Thymus (tissue), 11 donors: ENCODE measurements at regions not wholly inside any gene's neighbourhood (a gene's known extent, or its start where the extent isn't known, plus 50 kb on each side); places are given as distances from the start of the nearest gene placed in this dataset.
A peak's percentile ranks its signal among the peaks of the same experiment; 100 is the strongest.
"Not testable (repeated sequence)": the region's sequence is repeated elsewhere in the genome, so short reads cannot be mapped to it uniquely, and the experiment has no call there.

Experiments used
- DNase-seq, 9 donors: peaks; one replicate each; pipeline ENCODE4 v3.0.0-alpha.2; 2013; ENCODE audit warnings: low spot score in 9 of 9, low read depth in 6 of 9, missing footprints in 1 of 9
- H3K27ac ChIP-seq, 2 donors: one replicate each; pipeline ENCODE4 v1.5.1; 2013; ENCODE audit warnings: control low read depth in 1 of 2, low read depth in 1 of 2, low read length in 1 of 2, mild to moderate bottlenecking in 1 of 2, moderate library complexity in 1 of 2
- H3K27me3 ChIP-seq, 2 donors: one replicate each; pipeline ENCODE4 v1.5.1; 2013; ENCODE audit warnings: low read length in 1 of 2; ENCODE audit not compliant: control insufficient read depth in 2 of 2, insufficient read depth in 1 of 2
- H3K36me3 ChIP-seq, 2 donors: one replicate each; pipeline ENCODE4 v1.5.1; 2013; ENCODE audit warnings: low read length in 1 of 2, mild to moderate bottlenecking in 1 of 2, moderate library complexity in 1 of 2; ENCODE audit not compliant: control insufficient read depth in 2 of 2, insufficient read depth in 2 of 2
- H3K4me1 ChIP-seq, 2 donors: one replicate each; pipeline ENCODE4 v1.5.1; 2013; ENCODE audit warnings: low read length in 2 of 2; ENCODE audit not compliant: control insufficient read depth in 2 of 2, insufficient read depth in 2 of 2
- H3K4me3 ChIP-seq, 2 donors: one replicate each; pipeline ENCODE4 v1.5.1; 2013; ENCODE audit warnings: low read length in 2 of 2, control low read depth in 1 of 2, mild to moderate bottlenecking in 1 of 2
- H3K9me3 ChIP-seq, 2 donors: one replicate each; pipeline ENCODE4 v1.5.1; 2013; ENCODE audit warnings: low read length in 1 of 2, mild to moderate bottlenecking in 1 of 2; ENCODE audit not compliant: control insufficient read depth in 2 of 2, insufficient read depth in 1 of 2
- WGBS: extraction: QIAGEN DNeasy Blood & Tissue Kit; methylation state at CpG from one replicate; pipeline ENCODE4 v1.1.7; 2013; 5-methylcytosine and 5-hydroxymethylcytosine counted together
- donor health status: healthy.

GRCh38 chr18:73007915-73008308 lies 140.1 kb upstream of the NETO1 start:
- H3K27me3 ChIP-seq = no peaks in the 10 kb centered on the region
- DNase-seq = no peak
- H3K4me1 ChIP-seq = peaks cover 0 to 11% of the 10 kb centered on the region in 2 donors
- no peaks in the 10 kb centered on the region for H3K36me3 ChIP-seq
- H3K9me3 ChIP-seq = peaks cover 0 to 4% of the 10 kb centered on the region in 2 donors
- no peak overlapping the region for H3K4me3 ChIP-seq
- 95% methylated on average over 4 of the region's 4 CpGs for WGBS
- no peak overlapping the region for H3K27ac ChIP-seq

- peak in 2 of 9 donors; percentile 4 to 31 for DNase-seq
- H3K9me3 ChIP-seq = peaks cover 0 to 4% of the 10 kb centered on the region in 2 donors
- WGBS = 19% methylated on average over 6 of the region's 6 CpGs
Observed at GRCh38 chr18:73007195-73007914, 139.6 kb upstream of the NETO1 start.

GRCh38 chr18:73006331-73006730 lies 138.5 kb upstream of the NETO1 start:
- DNase-seq = no peak
- Histone ChIP-seq H3K4me1 (peaks cover 0 to 11% of the 10 kb centered on the region in 2 donors), H3K4me3 (no peak overlapping the region), H3K9me3 (no peaks in the 10 kb centered on the region), H3K27ac (no peak overlapping the region), H3K27me3 (no peaks in the 10 kb centered on the region), H3K36me3 (no peaks in the 10 kb centered on the region)
- 92% methylated on average over 3 of the region's 3 CpGs for WGBS

More at GRCh38 chr18:73007195-73007914, 139.6 kb upstream of the NETO1 start:
- Histone ChIP-seq H3K27me3 (no peaks in the 10 kb centered on the region), H3K36me3 (no peaks in the 10 kb centered on the region), H3K4me1 (peaks cover 0 to 11% of the 10 kb centered on the region in 2 donors), H3K27ac (peak overlapping the region in 1 of 2 donors; percentile 63), H3K4me3 (no peak overlapping the region)

GRCh38 chr18:73004260-73004659 lies 136.5 kb upstream of the NETO1 start:
- H3K27ac ChIP-seq = no peak overlapping the region
- H3K27me3 ChIP-seq = no peaks in the 10 kb centered on the region
- no peak for DNase-seq
- H3K4me3 ChIP-seq = no peak overlapping the region
- H3K9me3 ChIP-seq = no peaks in the 10 kb centered on the region
- no peaks in the 10 kb centered on the region for H3K36me3 ChIP-seq
- WGBS = 98% methylated on average over 2 of the region's 2 CpGs
- H3K4me1 ChIP-seq = peaks cover 0 to 9% of the 10 kb centered on the region in 2 donors

GRCh38 chr18:72999971-73000607 lies 132.3 kb upstream of the NETO1 start:
- no peaks in the 10 kb centered on the region for H3K9me3 ChIP-seq
- no peak overlapping the region for H3K27ac ChIP-seq
- no peaks in the 10 kb centered on the region for H3K27me3 ChIP-seq
- no peaks in the 10 kb centered on the region for H3K4me1 ChIP-seq
- no peak for DNase-seq
- H3K36me3 ChIP-seq = no peaks in the 10 kb centered on the region
- H3K4me3 ChIP-seq = no peak overlapping the region

- no peak for DNase-seq
- no peak overlapping the region for H3K4me3 ChIP-seq
- 94% methylated on average over 6 of the region's 6 CpGs for WGBS
- no peaks in the 10 kb centered on the region for H3K9me3 ChIP-seq
- H3K27ac ChIP-seq = no peak overlapping the region
- no peaks in the 10 kb centered on the region for H3K36me3 ChIP-seq
- no peaks in the 10 kb centered on the region for H3K4me1 ChIP-seq
- H3K27me3 ChIP-seq = no peaks in the 10 kb centered on the region
Observed at GRCh38 chr18:72995558-72995957, 127.8 kb upstream of the NETO1 start.

- Histone ChIP-seq H3K9me3 (no peaks in the 10 kb centered on the region), H3K4me1 (no peaks in the 10 kb centered on the region), H3K36me3 (no peaks in the 10 kb centered on the region), H3K27me3 (no peaks in the 10 kb centered on the region), H3K27ac (no peak overlapping the region), H3K4me3 (no peak overlapping the region)
- WGBS = 91% methylated on average over 3 of the region's 3 CpGs
- DNase-seq = no peak
Observed at GRCh38 chr18:72993250-72993649, 125.5 kb upstream of the NETO1 start.

- Histone ChIP-seq H3K9me3 (no peaks in the 10 kb centered on the region), H3K4me3 (no peak overlapping the region), H3K27me3 (no peaks in the 10 kb centered on the region), H3K27ac (no peak overlapping the region), H3K36me3 (no peaks in the 10 kb centered on the region), H3K4me1 (no peaks in the 10 kb centered on the region)
- no peak for DNase-seq
- WGBS = 97% methylated on average over 1 of the region's 1 CpG
Observed at GRCh38 chr18:72991379-72991778, 123.6 kb upstream of the NETO1 start.

DNA sequence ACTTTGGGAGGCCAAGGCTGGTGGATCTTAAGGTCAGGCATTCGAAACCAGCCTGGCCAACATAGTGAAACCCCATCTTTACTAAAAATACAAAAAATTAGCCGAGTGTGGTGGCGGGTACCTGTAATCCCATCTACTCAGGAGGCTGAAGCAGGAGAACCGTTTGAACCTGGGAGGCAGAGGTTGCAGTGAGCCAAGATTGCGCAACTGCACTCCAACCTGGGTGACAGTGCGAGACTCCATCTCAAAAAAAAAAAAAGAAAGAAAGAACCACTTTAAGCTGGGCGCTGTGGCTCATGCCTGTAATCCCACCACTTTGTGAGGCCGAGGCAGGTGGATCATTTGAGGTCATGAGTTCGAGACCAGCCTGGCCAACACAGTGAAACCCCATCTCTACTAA lies 119.8 kb upstream of the NETO1 start:
- not testable (repeated sequence) for H3K36me3 ChIP-seq, H3K27me3 ChIP-seq, H3K4me3 ChIP-seq, DNase-seq, H3K9me3 ChIP-seq, H3K4me1 ChIP-seq, H3K27ac ChIP-seq
- 85% methylated on average over 9 of the region's 9 CpGs for WGBS
